ENCODE measurements at regions not wholly inside any gene's neighbourhood (a gene's known extent, or its start where the extent isn't known, plus 50 kb on each side); places are given as distances from the start of the nearest gene placed in this dataset.

DNA sequence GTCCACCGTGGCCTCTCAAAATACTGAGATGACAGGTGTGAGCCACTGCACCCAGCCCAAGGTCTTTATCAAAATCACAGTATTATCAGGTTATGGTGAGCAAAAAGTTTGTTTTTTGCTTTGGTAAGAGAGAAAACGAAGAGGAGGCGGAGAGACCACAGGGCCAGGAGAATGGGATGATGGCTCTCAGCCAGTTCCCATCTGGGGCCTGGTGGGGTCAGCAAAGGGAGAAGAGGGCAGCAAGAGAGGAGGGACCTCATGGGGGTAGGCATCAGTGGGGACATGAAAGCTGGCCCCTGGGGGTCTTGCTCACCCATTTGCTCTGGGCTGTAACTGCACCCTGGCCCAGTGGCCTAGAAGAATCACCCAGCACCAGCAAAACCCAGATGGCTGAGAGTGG is 190.2 kb downstream of the SHANK2 start:
- TF ChIP-seq, protein P1, sequence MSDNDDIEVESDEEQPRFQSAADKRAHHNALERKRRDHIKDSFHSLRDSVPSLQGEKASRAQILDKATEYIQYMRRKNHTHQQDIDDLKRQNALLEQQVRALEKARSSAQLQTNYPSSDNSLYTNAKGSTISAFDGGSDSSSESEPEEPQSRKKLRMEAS (IDR thresholded peaks at IDR 0.05), result no peak
- TF ChIP-seq, protein P2, sequence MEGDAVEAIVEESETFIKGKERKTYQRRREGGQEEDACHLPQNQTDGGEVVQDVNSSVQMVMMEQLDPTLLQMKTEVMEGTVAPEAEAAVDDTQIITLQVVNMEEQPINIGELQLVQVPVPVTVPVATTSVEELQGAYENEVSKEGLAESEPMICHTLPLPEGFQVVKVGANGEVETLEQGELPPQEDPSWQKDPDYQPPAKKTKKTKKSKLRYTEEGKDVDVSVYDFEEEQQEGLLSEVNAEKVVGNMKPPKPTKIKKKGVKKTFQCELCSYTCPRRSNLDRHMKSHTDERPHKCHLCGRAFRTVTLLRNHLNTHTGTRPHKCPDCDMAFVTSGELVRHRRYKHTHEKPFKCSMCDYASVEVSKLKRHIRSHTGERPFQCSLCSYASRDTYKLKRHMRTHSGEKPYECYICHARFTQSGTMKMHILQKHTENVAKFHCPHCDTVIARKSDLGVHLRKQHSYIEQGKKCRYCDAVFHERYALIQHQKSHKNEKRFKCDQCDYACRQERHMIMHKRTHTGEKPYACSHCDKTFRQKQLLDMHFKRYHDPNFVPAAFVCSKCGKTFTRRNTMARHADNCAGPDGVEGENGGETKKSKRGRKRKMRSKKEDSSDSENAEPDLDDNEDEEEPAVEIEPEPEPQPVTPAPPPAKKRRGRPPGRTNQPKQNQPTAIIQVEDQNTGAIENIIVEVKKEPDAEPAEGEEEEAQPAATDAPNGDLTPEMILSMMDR (IDR thresholded peaks at IDR 0.05; ENCODE audit: low read depth, low read length, missing input control), result no peak
- TF ChIP-seq RXRA (IDR thresholded peaks at IDR 0.05), result no peak
- TF ChIP-seq, protein P3, sequence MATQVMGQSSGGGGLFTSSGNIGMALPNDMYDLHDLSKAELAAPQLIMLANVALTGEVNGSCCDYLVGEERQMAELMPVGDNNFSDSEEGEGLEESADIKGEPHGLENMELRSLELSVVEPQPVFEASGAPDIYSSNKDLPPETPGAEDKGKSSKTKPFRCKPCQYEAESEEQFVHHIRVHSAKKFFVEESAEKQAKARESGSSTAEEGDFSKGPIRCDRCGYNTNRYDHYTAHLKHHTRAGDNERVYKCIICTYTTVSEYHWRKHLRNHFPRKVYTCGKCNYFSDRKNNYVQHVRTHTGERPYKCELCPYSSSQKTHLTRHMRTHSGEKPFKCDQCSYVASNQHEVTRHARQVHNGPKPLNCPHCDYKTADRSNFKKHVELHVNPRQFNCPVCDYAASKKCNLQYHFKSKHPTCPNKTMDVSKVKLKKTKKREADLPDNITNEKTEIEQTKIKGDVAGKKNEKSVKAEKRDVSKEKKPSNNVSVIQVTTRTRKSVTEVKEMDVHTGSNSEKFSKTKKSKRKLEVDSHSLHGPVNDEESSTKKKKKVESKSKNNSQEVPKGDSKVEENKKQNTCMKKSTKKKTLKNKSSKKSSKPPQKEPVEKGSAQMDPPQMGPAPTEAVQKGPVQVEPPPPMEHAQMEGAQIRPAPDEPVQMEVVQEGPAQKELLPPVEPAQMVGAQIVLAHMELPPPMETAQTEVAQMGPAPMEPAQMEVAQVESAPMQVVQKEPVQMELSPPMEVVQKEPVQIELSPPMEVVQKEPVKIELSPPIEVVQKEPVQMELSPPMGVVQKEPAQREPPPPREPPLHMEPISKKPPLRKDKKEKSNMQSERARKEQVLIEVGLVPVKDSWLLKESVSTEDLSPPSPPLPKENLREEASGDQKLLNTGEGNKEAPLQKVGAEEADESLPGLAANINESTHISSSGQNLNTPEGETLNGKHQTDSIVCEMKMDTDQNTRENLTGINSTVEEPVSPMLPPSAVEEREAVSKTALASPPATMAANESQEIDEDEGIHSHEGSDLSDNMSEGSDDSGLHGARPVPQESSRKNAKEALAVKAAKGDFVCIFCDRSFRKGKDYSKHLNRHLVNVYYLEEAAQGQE (IDR thresholded peaks at IDR 0.05), result no peak

Data from liver (tissue), 3 donors.